SK-N-SH (cell line): ENCODE measurements at regions not wholly inside any gene's neighbourhood (a gene's known extent, or its start where the extent isn't known, plus 50 kb on each side); places are given as distances from the start of the nearest gene placed in this dataset.

Source experiments
- CTCF ChIA-PET: fragments of 300-600, 350-600 bp; formaldehyde crosslinking; extraction: SDS; loops from one replicate; lab custom pipeline; 2021; lab: Yijun Ruan, JAX
- POLR2A ChIA-PET: fragments of 350-600 bp; sonication (Branson Sonifier 250); formaldehyde crosslinking; extraction: SDS; loops from one replicate; lab custom pipeline; 2020; ENCODE audit warnings: antibody characterized with exemption, inconsistent platforms; lab: Yijun Ruan, JAX
- DNase-seq: peaks from one replicate; pipeline ENCODE4 v3.0.0; 2012
- H2AFZ ChIP-seq: fragments of 200-600 bp; sonication (generic); 2 replicates; pipeline ENCODE4 v1.8.1; 2016; ENCODE audit warnings: antibody characterized with exemption, mild to moderate bottlenecking, low read depth
- H3F3A ChIP-seq: fragments of 200-600 bp; sonication (generic); replicated peaks from 2 replicates; pipeline ENCODE3; 2016; ENCODE audit warnings: antibody characterized with exemption, mild to moderate bottlenecking; ENCODE audit not compliant: insufficient read depth
- H3K27ac ChIP-seq, 2 experiments: fragments of 200-500 bp in 1 of 2; fragments of 200-600 bp in 1 of 2; sonication (Bioruptor generic) in 1 of 2; sonication (generic), shearing (Covaris generic) in 1 of 2; 2 replicates each; pipeline versions ENCODE4 v1.5.1 to v1.6.1; 2014 to 2016; ENCODE audit warnings: low read depth in 2 of 2, inconsistent platforms in 1 of 2, low read length in 1 of 2, mild to moderate bottlenecking in 1 of 2, mixed read lengths in 1 of 2
- H3K27me3 ChIP-seq: fragments of 200-600 bp; sonication (generic), shearing (Covaris generic); 2 replicates; pipeline ENCODE4 v1.6.1; 2016; ENCODE audit warnings: mixed run types; ENCODE audit not compliant: insufficient read depth
- H3K36me3 ChIP-seq, 2 experiments: fragments of 200-500 bp in 1 of 2; fragments of 200-600 bp in 1 of 2; sonication (Bioruptor generic) in 1 of 2; sonication (generic) in 1 of 2; replicated peaks in 1 of 2; 2 replicates each; pipeline versions ENCODE3 to v1.5.1; 2014 to 2016; ENCODE audit warnings: low read length in 1 of 2, mild to moderate bottlenecking in 1 of 2; ENCODE audit not compliant: insufficient read depth in 2 of 2, control insufficient read depth in 1 of 2
- H3K4me1 ChIP-seq, 2 experiments: fragments of 200-500 bp in 1 of 2; fragments of 200-600 bp in 1 of 2; sonication (Bioruptor generic) in 1 of 2; sonication (generic), shearing (Covaris generic) in 1 of 2; 2 replicates each; pipeline versions ENCODE4 v1.5.1 to v1.6.1; 2014 to 2016; ENCODE audit warnings: low read depth in 1 of 2, low read length in 1 of 2, mixed run types in 1 of 2; ENCODE audit not compliant: insufficient read depth in 2 of 2, control insufficient read depth in 1 of 2
- H3K4me2 ChIP-seq: fragments of 200-600 bp; sonication (generic), shearing (Covaris generic); 2 replicates; pipeline ENCODE4 v1.6.1; 2017; ENCODE audit warnings: mixed run types
- H3K4me3 ChIP-seq, 2 experiments: fragments of 200-500 bp in 1 of 2; fragments of 200-600 bp in 1 of 2; sonication (Bioruptor generic) in 1 of 2; sonication (generic), shearing (Covaris generic) in 1 of 2; 2 replicates each; pipeline versions ENCODE4 v1.5.1 to v1.8.1; 2014 to 2016; ENCODE audit warnings: low read depth in 2 of 2, inconsistent platforms in 1 of 2, low read length in 1 of 2, mild to moderate bottlenecking in 1 of 2, mixed read lengths in 1 of 2, moderate library complexity in 1 of 2
- H3K79me2 ChIP-seq: fragments of 200-600 bp; sonication (generic); 2 replicates; pipeline ENCODE4 v1.8.1; 2017; ENCODE audit warnings: mild to moderate bottlenecking; ENCODE audit not compliant: insufficient read depth
- H3K9ac ChIP-seq: fragments of 200-600 bp; sonication (generic); 2 replicates; pipeline ENCODE4 v1.6.1; 2017; ENCODE audit warnings: mixed run types
- H3K9me2 ChIP-seq: fragments of 200-600 bp; sonication (generic); 2 replicates; pipeline ENCODE4 v1.6.1; 2017; ENCODE audit warnings: mixed run types
- H3K9me3 ChIP-seq: fragments of 200-600 bp; sonication (generic); 2 replicates; pipeline ENCODE4 v1.6.1; 2017; ENCODE audit warnings: mixed run types, mild to moderate bottlenecking, moderate library complexity
- H4K20me1 ChIP-seq: fragments of 200-600 bp; sonication (generic); 2 replicates; pipeline ENCODE4 v1.6.1; 2017; ENCODE audit warnings: mild to moderate bottlenecking, mixed run types; ENCODE audit not compliant: insufficient read depth
- CHD2 ChIP-seq: fragments of 150-350 bp; IDR thresholded peaks from 2 replicates; pipeline ENCODE4 v1.6.1; 2018; ENCODE audit warnings: low read length; ENCODE audit not compliant: partially characterized antibody
- ELF1 ChIP-seq: IDR thresholded peaks from 2 replicates; pipeline ENCODE4 v1.4.0; 2012
- EP300 ChIP-seq, 2 experiments: IDR thresholded peaks; 2 replicates each; pipeline versions ENCODE4 v1.4.0 to v1.6.1; 2012; ENCODE audit warnings: borderline replicate concordance in 1 of 2, low read depth in 1 of 2, low read length in 1 of 2
- EZH2phosphoT487 ChIP-seq: fragments of 200-600 bp; sonication (generic); IDR thresholded peaks from 2 replicates; pipeline ENCODE4 v1.6.1; 2017; ENCODE audit warnings: low read depth, mixed run types, mild to moderate bottlenecking, antibody characterized with exemption, moderate library complexity, borderline replicate concordance
- FOSL2 ChIP-seq: IDR thresholded peaks from 2 replicates; pipeline ENCODE4 v1.4.0; 2012; ENCODE audit warnings: low read depth, mild to moderate bottlenecking, moderate library complexity, borderline replicate concordance
- FOXJ3 ChIP-seq: sonication (generic); formaldehyde crosslinking; IDR thresholded peaks from 2 replicates; pipeline ENCODE4 v1.5.1; 2020; ENCODE audit warnings: mild to moderate bottlenecking, missing genetic modification reagents
- GATA2 ChIP-seq: sonication (generic); formaldehyde crosslinking; IDR thresholded peaks from 2 replicates; pipeline ENCODE4 v1.5.0; 2020; ENCODE audit warnings: mild to moderate bottlenecking, missing genetic modification reagents
- MXI1 ChIP-seq: IDR thresholded peaks from 2 replicates; pipeline ENCODE4 v1.6.1; 2012; ENCODE audit warnings: mild to moderate bottlenecking, low read depth, low read length, improper control_type of control experiment
- RXRA ChIP-seq: IDR thresholded peaks from 2 replicates; pipeline ENCODE4 v1.4.0; 2012; ENCODE audit warnings: low read depth, mild to moderate bottlenecking, borderline replicate concordance
- USF1 ChIP-seq: IDR thresholded peaks from 2 replicates; pipeline ENCODE4 v1.4.0; 2012; ENCODE audit warnings: low read depth, borderline replicate concordance
- WGBS: methylation state at CpG from one replicate; pipeline ENCODE4 v1.1.6; 2017; ENCODE audit warnings: low lambda C conversion rate; 5-methylcytosine and 5-hydroxymethylcytosine counted together

GRCh38 chr16:9503251-9503984 is 412.0 kb downstream of the HAPSTR1 start:
- WGBS = 4% methylated on average over 3 of the region's 3 CpGs
- no peaks in the 10 kb centered on the region for H3K9me3 ChIP-seq

DNA sequence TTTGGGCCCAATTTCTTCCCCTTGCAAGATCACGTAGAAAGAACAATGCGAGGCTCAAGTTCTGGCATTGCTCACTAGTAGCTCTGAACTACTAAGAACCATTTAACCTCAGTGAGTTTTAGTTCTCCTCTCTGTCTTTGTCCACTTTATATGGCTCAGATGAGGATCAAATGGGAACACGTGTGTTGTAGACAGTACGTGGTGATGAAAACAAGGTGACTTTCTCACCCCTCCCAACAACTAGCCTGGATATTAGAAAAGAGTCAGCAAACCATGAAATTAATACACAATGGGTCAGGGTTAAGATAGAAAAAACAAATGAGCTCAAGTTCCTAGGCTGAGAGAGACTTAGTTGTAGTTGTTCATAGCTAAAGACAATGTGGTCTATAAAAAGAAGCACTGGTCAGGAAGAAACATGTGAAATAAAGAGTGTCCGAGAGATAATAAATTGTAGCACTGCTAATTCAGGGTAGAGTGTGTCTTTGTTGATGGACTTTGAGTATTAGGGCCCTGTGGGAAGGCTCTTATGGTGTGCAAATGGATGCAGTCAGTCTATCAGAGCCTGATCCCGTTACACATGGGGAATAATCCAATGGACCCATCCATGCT is 417.0 kb downstream of the HAPSTR1 start:
- CTCF ChIA-PET = interaction anchor here (1.1 kb wide), 1 partner anchor 14 kb away, joined by 3 read pairs; no protein-coding TSS in a partner anchor
- POLR2A ChIA-PET = no interaction called here
- H4K20me1 ChIP-seq = no peaks in the 10 kb centered on the region
- H3K9me3 ChIP-seq = no peaks in the 10 kb centered on the region
- H3K27ac ChIP-seq = no peak overlapping the region
- no peak overlapping the region for H3K4me3 ChIP-seq
- H3K9ac ChIP-seq = no peak overlapping the region
- no peaks in the 10 kb centered on the region for H3K9me2 ChIP-seq
- no peaks in the 10 kb centered on the region for H3K36me3 ChIP-seq
- no peak for DNase-seq
- H3K4me1 ChIP-seq = no peaks in the 10 kb centered on the region
- no peaks in the 10 kb centered on the region for H3F3A ChIP-seq
- H3K27me3 ChIP-seq = no peaks in the 10 kb centered on the region
- no peak overlapping the region for H3K4me2 ChIP-seq
- no peaks in the 10 kb centered on the region for H3K79me2 ChIP-seq
- TF ChIP-seq USF1 = no peak
- TF ChIP-seq EZH2phosphoT487 = no peak
- no peak for TF ChIP-seq GATA2 (CRISPR knock-in tag)
- TF ChIP-seq RXRA = no peak
- TF ChIP-seq CHD2 = no peak
- no peak for TF ChIP-seq FOSL2
- TF ChIP-seq ELF1 = no peak
- H2AFZ ChIP-seq = no peak overlapping the region
- 11% methylated on average over 6 of the region's 6 CpGs for WGBS

More at GRCh38 chr16:9503251-9503984, 412.0 kb downstream of the HAPSTR1 start:
- POLR2A ChIA-PET = no interaction called here
- no peaks in the 10 kb centered on the region for H3K27me3 ChIP-seq
- no peaks in the 10 kb centered on the region for H4K20me1 ChIP-seq
- DNase-seq = no peak
- no peak overlapping the region for H3K4me2 ChIP-seq
- no peak overlapping the region for H3K27ac ChIP-seq
- no peak overlapping the region for H3K4me3 ChIP-seq
- H3K36me3 ChIP-seq = no peaks in the 10 kb centered on the region
- CTCF ChIA-PET = no interaction called here
- H3K4me1 ChIP-seq = no peaks in the 10 kb centered on the region
- H3K9me2 ChIP-seq = no peaks in the 10 kb centered on the region
- no peaks in the 10 kb centered on the region for H3K79me2 ChIP-seq
- H3K9ac ChIP-seq = no peak overlapping the region
- TF ChIP-seq FOXJ3 (CRISPR knock-in tag) (no peak), EP300 (IDR thresholded peaks at IDR 0.05; ENCODE audit: borderline replicate concordance in 1 of 2, low read depth in 1 of 2, low read length in 1 of 2) (no peak), ELF1 (no peak), FOSL2 (no peak), MXI1 (no peak)
- TF ChIP-seq, all 33 proteins: peak for 0
- Histone ChIP-seq H3F3A (no peaks in the 10 kb centered on the region), H2AFZ (no peak overlapping the region)
